ENCODE measurements at regions not wholly inside any gene's neighbourhood (a gene's known extent, or its start where the extent isn't known, plus 50 kb on each side); places are given as distances from the start of the nearest gene placed in this dataset.
A peak's percentile ranks its signal among the peaks of the same experiment; 100 is the strongest.

DNA sequence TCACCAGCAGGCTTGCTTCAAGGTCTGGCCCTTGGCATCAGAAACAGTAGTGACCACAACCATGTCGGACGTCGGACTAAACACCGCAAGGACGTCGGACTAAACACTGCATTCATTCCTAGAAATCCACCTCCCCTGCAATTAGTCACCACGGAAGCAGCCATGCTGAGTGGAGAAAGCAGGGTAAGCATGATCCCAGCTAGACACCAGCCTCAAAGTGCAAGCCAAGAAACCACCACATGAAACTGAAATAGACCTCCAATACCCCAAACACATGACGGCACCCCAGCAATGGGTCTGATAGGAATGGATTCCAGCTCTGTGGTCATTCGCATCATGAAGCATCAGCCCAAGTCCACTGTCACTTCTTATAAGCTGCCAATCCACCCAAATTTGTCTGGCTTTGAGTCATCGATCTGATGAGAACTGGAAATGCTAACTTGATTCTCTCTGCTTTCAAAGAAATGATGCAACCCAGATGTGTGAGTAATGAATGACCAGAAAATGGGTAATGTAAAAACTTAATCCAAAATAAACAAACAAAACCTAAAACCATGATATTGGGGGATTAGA, 348.3 kb upstream of the TMCO5A start:
- no peak for DNase-seq

DNA sequence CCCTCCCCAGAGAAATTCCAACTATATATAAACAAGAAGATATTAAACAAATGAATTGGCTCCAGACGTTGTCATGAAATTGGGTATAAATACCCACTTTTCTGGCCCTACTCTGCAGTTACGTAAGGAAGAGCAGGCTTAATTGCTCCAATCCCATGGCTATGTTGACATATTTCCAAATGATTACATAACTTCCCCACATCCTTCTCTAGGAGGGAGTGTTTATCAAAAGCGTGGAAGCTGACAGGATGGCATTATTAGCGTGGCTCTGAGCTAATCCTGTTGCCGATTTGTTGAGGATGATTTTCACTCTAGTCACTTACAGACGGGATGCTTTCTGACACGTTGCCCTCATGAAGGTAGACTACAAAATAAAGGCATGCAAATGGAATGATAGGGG, 347.5 kb upstream of the TMCO5A start:
- no peak for DNase-seq

DNA sequence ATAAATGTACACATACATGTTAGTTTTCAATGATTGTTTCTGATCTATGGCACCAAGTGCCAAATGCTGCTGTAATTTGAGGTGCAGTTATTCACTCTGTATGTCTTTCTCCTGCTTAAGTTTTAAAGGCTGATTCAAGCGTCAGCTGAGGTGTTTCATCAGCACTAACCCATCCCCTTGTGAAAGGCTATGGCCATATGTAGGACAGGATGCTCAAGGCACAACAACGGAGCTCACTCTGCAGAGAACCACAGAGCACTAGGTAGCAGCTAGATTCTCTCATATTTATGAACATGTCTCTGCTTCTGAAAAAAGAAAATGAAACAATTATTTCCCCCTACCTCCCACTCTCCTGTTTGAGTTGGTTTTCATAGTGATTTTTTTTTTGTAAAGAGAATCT, 340.0 kb upstream of the TMCO5A start:
- no peak for DNase-seq

DNA sequence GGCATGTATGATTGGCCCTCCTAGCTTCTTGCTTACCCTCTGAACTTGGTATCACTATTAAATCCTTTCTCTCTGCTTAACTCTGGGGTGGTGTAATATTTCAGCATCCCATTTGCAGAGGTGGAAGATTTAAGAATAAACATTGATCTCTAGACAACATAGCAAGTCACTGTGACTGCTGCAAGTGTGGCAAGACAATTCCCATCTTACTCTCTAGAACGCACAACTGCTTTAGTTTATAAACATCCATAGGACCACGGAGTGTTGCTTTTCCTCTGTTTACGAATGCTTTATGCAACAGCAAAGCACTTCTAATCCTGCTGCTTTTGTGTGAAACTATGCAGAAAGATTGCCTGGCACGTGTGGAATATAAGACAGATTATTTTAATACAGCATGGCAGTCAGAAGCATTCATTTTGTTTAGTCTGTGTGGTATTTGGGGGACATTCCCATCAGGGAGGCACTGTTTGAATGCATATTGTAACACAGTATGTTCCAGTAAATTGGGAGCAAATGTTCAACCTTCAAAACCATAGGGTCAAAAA, 338.9 kb upstream of the TMCO5A start:
- no peak for DNase-seq

DNA sequence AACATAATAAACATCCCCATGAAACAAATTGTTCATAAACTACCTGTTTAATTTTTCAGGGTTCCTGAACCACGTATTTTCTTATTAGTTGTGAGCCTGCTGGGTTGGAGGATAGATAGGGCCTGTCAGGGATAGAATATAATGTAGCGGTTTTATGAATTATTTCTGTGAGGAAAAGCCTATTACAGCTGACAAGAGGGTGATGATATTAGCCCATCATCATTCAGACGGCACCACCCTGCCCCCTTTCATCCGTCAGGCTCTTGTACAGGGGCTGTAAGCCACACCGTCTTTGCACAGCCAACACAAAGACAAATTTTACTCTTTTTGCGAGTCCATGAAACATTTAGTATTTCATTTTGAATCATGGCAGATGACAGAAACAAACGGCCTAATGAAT, 335.3 kb upstream of the TMCO5A start:
- DNase-seq: no peak

DNA sequence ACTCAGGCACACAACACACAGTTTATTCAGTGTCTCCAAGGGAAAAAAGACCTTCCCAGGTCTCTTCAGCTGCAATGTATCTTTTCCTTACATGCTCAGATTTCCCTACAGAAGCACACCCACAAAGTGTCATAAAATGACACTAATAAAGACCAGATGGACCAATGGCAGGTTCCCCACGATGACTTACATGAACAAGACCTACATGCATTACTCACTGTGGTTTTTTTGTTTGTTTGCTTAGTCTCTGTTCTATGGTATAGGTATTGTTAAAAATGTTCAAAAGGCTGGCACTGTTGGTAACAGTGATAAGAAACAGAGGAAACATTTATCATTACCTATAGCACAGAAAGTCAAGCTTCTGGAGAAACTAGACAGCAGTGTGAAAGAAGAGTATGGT, 318.2 kb upstream of the TMCO5A start:
- no peak for DNase-seq

DNA sequence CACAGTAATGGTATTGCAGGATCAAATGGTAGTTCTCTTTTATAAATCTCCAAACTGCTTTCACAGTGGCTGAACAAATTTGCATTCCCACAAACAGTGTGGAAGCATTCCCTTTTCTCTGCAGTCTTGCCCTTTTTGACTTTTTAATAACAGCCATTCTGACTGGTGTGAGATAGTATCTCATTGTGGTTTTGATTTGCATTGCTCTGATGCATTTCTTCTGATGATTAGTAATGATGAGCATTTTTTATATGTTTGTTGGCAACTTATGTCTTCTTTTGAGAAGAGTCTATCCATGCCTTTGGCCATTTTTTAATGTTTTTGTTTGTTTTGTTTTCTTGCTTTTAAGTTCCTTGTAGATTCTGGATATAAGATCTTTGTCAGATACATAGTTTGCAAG, 316.1 kb upstream of the TMCO5A start:
- DNase-seq: no peak

DNA sequence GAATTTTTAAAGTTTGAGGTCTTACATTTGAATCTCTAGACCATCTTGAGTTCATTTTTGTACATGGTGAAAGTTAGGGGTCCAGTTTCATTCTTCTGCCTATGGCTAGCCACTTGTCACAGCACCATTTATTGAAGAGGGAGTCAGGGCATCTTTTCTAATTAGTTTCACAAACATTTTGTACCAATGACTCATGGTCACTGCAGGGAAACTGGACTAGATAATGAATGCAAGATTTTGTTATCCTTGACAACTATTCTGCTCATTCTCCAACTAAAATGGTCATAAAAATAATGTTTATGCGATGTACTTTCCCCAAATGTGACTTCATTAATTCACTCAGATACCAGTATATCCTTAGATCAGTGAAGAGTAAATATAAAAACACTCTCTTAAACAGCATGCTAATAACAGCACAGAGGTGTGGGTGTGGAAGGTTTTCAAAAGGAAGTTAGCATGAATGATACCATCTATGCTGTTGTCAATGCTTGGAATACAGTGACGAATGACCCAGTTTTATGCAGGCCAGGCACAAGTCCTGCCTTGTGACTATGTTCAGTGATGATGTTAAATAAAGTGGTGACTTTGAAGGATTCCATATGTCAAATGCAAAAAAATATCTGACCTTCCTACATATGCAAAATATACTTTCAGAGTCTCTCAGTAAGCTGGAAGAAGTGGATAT, 314.9 kb upstream of the TMCO5A start:
- no peak for DNase-seq

DNA sequence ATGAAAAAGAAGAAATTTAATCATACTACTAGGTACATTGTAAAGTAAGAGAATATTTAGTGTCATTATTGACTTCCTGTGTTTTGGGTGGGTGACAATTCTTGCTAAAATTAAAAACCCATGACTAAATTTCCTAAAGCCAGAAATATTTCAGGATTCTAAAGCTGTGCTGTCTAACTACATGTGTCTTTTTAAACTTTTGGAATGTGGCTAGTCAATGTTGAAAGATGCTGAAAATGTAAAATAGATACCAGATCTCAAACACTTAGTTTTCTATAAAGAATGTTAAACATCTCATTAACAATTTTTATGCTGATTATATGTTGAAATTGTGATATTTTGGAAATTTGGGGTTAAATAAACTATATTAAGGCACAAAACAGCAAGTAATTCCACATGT, 308.9 kb upstream of the TMCO5A start:
- DNase-seq: no peak

DNA sequence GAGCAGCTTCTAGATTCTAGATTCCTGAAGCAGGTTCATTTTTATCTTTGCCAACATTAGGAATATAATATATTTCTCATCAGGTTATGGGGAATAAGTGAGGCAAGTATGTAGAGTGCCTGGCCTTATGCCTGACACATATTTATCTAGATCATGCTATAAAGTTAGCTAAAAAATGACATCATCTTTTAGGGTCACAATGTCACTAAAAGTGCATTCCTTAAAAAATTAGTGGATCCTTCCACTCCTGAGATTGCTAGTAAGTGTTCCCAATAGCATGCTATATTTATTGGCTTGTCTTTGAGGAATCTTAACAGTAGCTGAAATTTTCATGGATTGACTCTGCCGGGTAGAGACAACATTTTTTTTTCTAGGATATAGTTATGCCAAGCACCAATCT, 305.9 kb upstream of the TMCO5A start:
- DNase-seq: no peak

DNA sequence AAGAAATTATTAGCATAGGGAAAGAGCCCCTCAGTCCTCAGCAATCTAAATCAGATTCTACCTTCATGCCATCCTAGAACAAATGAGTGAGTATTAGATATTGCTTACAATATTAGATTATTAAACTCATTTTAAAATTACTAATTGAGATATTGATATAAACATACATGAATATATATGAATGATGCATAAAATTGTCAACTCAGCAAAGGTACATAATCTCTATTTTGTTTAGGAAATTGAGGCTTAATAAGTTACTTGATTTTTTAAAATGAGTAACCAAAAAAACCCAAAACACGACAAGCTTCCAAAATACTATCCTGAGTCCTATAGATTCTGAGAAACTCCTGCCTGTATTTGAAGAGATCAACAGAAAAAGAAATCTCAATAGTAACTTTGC, 297.7 kb upstream of the TMCO5A start:
- no peak for DNase-seq

DNA sequence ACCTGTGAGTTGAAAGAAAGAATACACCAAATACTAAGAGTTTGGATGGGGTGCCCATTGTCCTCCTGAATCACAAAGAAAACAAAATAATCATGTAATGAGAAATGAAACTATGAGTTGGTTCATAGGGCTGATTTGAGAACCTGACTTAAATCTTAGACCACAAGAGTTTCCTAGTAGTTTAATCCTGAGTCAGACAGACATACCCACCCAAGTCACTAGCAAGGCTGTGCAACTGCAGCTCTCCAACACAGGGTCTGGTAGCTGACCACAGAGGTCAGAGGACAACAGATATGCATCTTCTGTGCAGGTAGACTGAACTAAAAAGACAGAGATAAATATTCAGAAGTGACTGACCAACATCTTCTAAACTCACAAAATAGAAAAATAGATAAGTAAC, 296.3 kb upstream of the TMCO5A start:
- peak; percentile 0 for DNase-seq

DNA sequence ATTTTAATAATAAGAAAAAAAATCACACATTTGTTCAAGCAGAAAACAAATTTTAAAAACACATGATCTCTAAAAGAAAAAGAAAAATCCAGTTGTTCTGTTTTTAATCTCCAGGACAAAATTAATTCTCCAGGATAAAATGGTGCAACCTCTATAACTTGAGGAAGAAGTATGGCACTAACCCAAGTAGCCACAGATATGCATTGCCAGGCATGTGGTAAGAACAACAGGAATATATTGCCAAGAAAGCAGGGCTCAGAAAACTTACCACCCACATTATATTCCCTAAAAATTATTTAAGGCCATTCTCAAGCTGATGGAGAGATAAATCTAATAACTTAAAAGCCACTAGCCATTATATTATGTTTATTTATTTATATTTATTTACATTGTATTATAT, 295.7 kb upstream of the TMCO5A start:
- no peak for DNase-seq

DNA sequence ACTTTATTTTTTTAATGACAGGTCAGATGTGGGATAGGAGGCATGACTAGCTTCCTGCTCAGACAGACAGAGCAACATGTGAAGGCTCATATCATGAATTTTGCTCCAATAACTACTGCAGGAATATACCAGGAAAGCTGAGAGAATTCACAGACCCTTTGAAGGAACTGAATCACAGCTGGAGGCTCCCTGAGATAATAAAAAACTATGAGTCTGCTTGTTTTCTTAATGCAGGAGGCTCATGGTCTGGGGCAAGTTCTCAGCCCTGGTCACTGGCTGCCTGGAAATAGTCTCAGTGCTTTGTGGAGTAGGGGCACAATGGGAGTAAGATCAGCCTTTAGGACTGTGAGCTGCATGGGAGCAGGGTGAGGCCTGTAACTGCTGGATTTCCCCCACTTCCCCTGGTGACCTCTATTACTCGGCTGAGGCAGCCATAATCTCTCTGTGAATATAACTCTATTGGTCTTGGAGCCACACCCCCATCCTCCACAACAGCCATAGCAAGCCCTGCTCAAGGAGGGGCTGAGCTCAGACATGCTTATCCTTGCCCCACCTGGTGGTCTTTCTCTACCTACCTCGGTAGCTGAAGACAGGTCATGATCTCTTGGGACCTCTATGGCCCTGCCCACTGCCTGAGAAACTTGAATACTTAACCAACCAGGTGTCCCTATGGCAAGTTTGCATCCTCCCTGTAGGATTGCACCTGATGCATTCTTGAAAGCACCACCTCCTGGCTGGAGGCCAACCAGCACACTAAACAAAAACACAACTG, 281.6 kb upstream of the TMCO5A start:
- DNase-seq: no peak

DNA sequence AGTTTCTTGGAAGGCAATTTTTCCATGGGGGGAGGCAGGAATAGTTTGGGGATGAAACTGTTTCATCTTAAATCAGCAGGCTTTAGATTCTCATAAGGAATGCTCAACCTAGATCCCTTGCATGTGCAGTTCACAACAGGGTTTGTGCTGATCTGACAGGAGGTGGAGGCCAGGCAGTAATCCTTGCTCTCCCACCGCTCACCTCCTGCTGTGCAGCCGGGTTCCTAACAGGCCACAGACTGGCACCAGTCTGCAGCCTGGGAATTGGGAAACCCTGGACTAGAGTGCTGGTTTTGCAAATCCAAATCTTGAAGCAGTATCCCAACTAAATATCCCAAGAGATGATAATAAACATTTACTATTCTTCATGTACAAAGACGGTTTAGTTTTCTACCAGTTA, 256.3 kb upstream of the TMCO5A start:
- DNase-seq: no peak

DNA sequence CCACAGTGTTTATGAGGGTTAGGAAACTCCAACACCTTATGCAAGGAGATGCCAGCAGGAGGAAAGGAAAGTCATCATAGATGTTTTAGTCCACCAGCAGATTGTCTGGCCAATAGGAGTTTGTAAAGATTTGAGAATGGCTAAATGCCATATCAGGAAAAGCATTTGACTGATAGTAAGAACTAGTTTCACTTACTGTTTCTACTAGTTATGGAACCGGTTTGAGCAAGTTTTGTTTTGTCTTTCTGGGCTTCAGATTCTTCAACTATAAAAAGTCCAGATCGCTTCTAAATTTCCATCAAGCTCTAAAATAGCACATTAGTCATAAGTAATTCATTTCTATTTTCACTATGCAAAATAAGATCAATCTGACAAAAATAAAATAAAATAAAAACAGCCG, 254.8 kb upstream of the TMCO5A start:
- DNase-seq: no peak

DNA sequence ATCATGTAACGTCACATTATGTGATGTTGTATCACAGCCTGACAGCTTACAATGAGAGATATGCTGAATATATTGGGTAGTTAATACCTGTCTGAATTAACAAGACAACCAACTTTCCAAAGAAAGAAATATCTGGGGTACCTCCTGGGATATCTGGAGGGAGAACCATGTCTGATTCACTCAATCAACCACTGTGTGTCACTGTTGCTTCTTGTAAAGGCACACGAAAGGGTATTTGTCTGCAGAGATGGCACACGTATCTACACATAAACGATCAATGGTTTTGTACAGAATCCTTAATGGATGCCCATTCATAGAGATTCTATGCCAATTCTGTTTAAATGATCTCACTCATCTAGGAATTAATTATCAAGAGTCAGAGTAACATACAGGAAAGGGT, 252.1 kb upstream of the TMCO5A start:
- no peak for DNase-seq

DNA sequence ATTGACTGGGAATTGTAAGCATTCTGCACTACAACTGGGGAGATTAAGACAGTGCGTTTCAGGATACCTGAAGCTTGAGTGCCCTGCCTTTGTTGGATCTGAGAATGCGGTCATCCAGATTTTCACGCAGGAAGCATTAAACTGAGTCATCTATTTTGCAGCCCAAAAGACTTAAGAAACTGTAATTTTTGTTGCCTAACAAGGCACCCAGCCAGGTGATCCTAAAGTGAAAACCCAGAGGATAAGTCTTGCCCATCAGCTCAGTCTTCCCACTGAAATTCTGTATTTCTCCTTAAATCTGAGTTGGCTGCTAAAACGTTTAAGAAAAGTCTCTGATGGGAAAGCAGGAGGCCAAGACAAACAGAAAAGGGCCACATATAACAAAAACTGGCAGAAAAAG, 242.5 kb upstream of the TMCO5A start:
- no peak for DNase-seq

DNA sequence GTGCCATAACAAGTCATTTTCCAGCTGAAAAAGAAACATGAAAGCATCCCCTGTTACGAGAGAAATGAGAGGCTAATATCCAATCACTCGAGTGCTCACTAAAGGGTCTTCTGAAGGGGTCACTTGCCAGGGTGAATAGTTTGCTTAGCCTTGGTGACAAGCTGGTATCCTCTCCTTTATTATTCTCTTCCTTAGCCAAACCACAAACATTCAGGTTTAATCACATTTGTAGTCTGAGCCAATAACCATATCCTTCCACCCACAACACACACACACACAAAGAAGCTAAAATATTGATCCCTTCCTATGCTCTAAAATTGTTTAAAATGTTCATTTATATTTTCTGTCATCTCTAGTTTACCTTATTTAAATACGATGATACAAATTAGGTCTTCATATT, 240.5 kb upstream of the TMCO5A start:
- no peak for DNase-seq

DNA sequence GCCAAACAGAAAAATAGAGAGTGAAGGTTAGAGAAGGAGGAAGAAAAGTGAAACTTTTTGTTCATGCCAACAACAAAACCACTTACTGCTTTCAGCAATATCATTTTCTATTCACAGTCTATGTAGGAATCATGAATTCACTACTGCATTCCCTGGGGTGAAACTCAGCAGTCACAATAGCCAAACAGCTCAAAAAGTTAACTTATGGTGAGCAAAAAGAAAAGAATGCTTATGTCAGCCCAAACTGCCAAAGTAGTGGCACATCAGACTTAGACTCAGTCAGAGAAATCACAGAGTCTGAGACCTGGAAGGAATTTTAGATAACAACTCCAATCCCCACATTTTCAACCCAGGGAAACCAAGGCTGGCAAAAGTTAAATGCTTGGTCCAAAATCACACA, 238.7 kb upstream of the TMCO5A start:
- DNase-seq: no peak

DNA sequence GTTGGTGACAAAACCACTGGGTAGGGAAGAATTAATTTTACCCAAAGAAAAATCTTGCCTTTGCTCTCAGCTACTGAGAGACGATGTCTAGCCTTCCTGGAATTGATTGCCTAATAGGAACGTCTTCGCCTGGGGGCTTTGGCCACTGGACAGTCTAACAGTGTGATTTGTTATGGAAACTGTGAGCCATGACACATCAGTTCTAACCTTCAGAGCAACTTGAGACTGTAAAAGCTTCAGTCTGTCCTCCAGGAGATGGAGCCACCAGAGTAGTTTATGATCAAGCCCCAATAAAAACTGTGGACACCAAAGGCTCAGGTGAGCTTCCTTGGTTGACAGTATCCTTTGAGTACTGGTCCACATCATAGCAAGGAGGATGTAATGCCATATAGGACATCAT, 235.8 kb upstream of the TMCO5A start:
- DNase-seq: no peak

DNA sequence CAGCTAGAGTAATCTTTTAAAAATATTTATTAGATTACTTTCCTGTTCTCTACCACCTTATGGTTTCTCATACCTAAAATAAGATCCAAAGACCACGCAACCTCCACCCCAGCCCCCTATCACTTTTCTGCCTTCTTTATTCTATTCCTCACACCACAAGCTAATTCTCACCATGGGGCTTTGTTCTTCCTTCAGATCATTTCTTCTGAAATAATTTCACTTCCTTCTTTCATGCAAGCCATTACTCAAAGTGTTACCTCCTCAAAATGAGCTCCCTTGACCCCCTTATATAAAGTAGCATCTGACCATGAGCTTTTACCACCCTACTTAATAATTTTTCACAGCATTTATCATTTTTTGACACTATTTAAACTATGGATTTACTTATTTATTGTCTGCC, 233.2 kb upstream of the TMCO5A start:
- DNase-seq: no peak

DNA sequence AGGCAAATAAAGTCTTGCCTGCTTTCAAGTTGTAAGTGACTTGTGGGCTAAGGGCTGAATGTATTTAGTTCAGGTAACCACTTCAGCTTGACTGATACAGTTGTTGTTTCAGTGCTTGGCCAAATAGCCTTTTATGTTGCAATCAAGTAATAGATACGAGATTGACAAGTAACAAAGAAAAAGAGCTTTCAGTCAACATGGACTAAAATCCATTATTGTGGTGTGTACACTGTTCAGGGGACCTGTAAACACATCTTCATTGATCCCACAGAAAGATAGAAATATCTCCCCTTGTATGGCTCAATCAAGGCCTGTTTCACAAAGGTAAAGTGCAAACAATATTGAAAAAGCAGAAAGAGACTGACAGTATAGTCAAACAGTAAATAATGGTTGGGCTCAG, 224.8 kb upstream of the TMCO5A start:
- DNase-seq: no peak

DNA sequence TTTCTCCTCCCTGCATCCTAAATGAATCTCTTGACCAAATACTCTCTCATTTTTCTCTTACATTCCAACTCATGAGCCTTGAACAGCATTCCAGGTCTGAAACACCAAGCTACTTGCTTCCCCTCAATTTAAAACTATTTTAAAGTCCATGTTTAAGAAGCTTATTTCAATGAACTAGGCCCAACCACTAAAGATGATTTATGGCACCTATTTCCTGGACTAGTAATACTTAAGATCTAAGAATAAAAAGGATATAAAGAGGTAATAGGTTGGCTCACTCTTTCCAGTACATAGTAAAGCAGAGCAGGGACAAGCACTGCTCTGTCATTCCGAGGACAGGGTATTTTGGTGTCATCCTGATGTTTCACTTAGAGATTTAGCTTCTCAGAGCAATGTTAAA, 219.3 kb upstream of the TMCO5A start:
- no peak for DNase-seq

Measured in activated CD4-positive, alpha-beta T cell treated with anti-CD3 and anti-CD28 coated beads, Interleukin-2, amount 50 U/mL, for 16 hours (primary cell).